ENCODE measurements at regions not wholly inside any gene's neighbourhood (a gene's known extent, or its start where the extent isn't known, plus 50 kb on each side); places are given as distances from the start of the nearest gene placed in this dataset.

DNA sequence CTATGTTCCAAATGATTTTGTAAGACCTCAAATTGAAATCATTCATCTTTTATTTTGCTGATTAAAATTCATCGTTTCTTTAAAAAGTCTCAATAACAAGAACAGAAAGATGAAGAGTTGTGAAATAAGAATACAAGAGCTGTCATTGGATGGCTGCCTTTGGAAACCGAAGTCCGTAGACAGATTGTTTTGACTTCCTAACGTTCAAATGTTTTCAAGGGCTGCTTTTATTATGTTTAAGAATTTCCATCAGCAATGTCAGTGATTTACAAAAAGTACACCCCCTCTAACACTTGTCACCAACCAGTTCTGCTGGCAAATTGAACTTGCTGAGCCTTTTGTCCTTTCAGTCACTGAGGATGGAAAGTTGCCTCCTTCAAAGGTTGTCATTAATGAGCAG lies 89.6 kb downstream of the KCNE4 start:
- 56% methylated on average over 4 of the region's 4 CpGs for WGBS
- Histone ChIP-seq H3K9me3 (no peaks in the 10 kb centered on the region), H3K4me3 (no peak overlapping the region), H3K27ac (replicated peaks in 1 of 4) (no peak overlapping the region), H3K27me3 (no peaks in the 10 kb centered on the region), H3K4me1 (peaks cover 0 to 5% (median 0%) of the 10 kb centered on the region in 4 donors), H3K36me3 (no peaks in the 10 kb centered on the region)
- no peak for DNase-seq (ENCODE audit: extremely low spot score)
- TF ChIP-seq POLR2AphosphoS5 (IDR thresholded peaks at IDR 0.05) (no peak), EP300 (IDR thresholded peaks at IDR 0.05) (no peak), POLR2A (IDR thresholded peaks at IDR 0.05; ENCODE audit: low read depth) (no peak)
- TF ChIP-seq, protein P1, sequence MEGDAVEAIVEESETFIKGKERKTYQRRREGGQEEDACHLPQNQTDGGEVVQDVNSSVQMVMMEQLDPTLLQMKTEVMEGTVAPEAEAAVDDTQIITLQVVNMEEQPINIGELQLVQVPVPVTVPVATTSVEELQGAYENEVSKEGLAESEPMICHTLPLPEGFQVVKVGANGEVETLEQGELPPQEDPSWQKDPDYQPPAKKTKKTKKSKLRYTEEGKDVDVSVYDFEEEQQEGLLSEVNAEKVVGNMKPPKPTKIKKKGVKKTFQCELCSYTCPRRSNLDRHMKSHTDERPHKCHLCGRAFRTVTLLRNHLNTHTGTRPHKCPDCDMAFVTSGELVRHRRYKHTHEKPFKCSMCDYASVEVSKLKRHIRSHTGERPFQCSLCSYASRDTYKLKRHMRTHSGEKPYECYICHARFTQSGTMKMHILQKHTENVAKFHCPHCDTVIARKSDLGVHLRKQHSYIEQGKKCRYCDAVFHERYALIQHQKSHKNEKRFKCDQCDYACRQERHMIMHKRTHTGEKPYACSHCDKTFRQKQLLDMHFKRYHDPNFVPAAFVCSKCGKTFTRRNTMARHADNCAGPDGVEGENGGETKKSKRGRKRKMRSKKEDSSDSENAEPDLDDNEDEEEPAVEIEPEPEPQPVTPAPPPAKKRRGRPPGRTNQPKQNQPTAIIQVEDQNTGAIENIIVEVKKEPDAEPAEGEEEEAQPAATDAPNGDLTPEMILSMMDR (IDR thresholded peaks at IDR 0.05), result no peak
- intact Hi-C loops (cut with DNase I), result no loop called here

- no peak for DNase-seq (ENCODE audit: extremely low spot score)
- peaks cover 0 to 5% (median 0%) of the 10 kb centered on the region in 4 donors for H3K4me1 ChIP-seq
- no peak overlapping the region for H3K27ac ChIP-seq (replicated peaks in 1 of 4)
- no peaks in the 10 kb centered on the region for H3K27me3 ChIP-seq
- H3K4me3 ChIP-seq, result no peak overlapping the region
- WGBS, result 70% methylated on average over 7 of the region's 7 CpGs
- H3K9me3 ChIP-seq, result no peaks in the 10 kb centered on the region
- intact Hi-C loops (cut with DNase I), result no loop called here
- TF ChIP-seq, protein P1 (IDR thresholded peaks at IDR 0.05), result no peak
- TF ChIP-seq POLR2A (IDR thresholded peaks at IDR 0.05; ENCODE audit: low read depth), result no peak
- no peak for TF ChIP-seq EP300 (IDR thresholded peaks at IDR 0.05)
- no peak for TF ChIP-seq POLR2AphosphoS5 (IDR thresholded peaks at IDR 0.05)
- H3K36me3 ChIP-seq, result no peaks in the 10 kb centered on the region
These were observed 90.1 kb downstream of the KCNE4 start for GRCh38 chr2:223142118-223142517.

- Histone ChIP-seq H3K27me3 (no peaks in the 10 kb centered on the region), H3K4me1 (no peaks in the 10 kb centered on the region), H3K4me3 (no peak overlapping the region), H3K36me3 (no peaks in the 10 kb centered on the region), H3K9me3 (no peaks in the 10 kb centered on the region), H3K27ac (replicated peaks in 1 of 4) (no peak overlapping the region)
- TF ChIP-seq POLR2A (IDR thresholded peaks at IDR 0.05; ENCODE audit: low read depth), result no peak
- TF ChIP-seq, protein P1 (IDR thresholded peaks at IDR 0.05), result no peak
- TF ChIP-seq POLR2AphosphoS5 (IDR thresholded peaks at IDR 0.05), result no peak
- no peak for DNase-seq (ENCODE audit: extremely low spot score)
- 85% methylated on average over 3 of the region's 3 CpGs for WGBS
- intact Hi-C loops (cut with DNase I), result no loop called here
These were observed 95.4 kb downstream of the KCNE4 start for GRCh38 chr2:223147431-223147830.

DNA sequence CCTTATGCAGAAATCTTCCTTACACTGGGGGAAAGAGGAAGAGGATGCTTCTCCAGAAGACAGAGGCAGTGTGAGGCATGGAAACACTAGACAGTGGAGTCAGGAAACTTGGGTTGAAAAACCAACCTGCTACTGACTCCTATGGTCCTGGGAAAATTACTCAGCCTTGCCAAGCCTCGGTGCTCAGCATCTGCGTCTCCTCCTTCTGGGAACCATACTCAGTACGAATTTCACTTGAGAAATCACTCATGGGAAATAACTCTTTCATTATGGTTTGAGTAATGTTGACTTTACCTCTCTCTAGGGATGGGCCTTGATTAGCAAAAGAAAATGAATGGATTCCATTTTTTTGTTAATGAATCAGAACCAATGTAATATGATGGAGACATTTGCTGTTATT lies 96.5 kb downstream of the KCNE4 start:
- Histone ChIP-seq H3K4me1 (no peaks in the 10 kb centered on the region), H3K27me3 (no peaks in the 10 kb centered on the region), H3K36me3 (no peaks in the 10 kb centered on the region), H3K27ac (replicated peaks in 1 of 4) (no peak overlapping the region), H3K4me3 (no peak overlapping the region), H3K9me3 (no peaks in the 10 kb centered on the region)
- intact Hi-C loops (cut with DNase I), result no loop called here
- 73% methylated on average over 3 of the region's 3 CpGs for WGBS
- TF ChIP-seq POLR2AphosphoS5 (IDR thresholded peaks at IDR 0.05), result no peak
- no peak for TF ChIP-seq POLR2A (IDR thresholded peaks at IDR 0.05; ENCODE audit: low read depth)
- TF ChIP-seq, protein P1 (IDR thresholded peaks at IDR 0.05), result no peak
- no peak for TF ChIP-seq EP300 (IDR thresholded peaks at IDR 0.05)
- DNase-seq (ENCODE audit: extremely low spot score), result no peak

DNA sequence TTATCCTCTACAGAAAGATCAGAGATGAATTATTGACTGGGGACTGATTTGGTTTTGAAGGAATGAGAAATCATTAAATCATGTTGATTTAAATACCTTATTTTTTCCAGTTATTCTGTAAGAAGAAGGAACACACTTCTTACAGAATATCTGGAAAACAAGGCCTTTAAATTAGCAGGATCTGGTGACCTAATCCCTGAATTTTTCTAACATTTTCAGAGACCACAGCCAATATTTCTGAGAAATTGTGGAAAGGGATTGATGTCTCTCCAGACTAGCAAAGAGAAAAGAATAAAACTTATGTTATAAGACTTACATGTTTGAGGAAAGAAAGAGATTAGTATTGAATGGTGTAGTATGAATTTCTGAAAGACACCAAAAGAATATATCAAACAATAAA lies 104.0 kb downstream of the KCNE4 start:
- Histone ChIP-seq H3K27me3 (no peaks in the 10 kb centered on the region), H3K4me3 (no peak overlapping the region), H3K27ac (replicated peaks in 1 of 4) (no peak overlapping the region), H3K36me3 (no peaks in the 10 kb centered on the region), H3K4me1 (peaks cover 0 to 3% (median 0%) of the 10 kb centered on the region in 4 donors), H3K9me3 (no peaks in the 10 kb centered on the region)
- intact Hi-C loops (cut with DNase I), result no loop called here
- no peak for TF ChIP-seq EP300 (IDR thresholded peaks at IDR 0.05)
- TF ChIP-seq POLR2A (IDR thresholded peaks at IDR 0.05; ENCODE audit: low read depth), result no peak
- TF ChIP-seq, protein P1 (IDR thresholded peaks at IDR 0.05), result no peak
- no peak for TF ChIP-seq POLR2AphosphoS5 (IDR thresholded peaks at IDR 0.05)
- no peak for DNase-seq (ENCODE audit: extremely low spot score)
